Osteocyte (in vitro differentiated cells): ENCODE measurements at regions not wholly inside any gene's neighbourhood (a gene's known extent, or its start where the extent isn't known, plus 50 kb on each side); places are given as distances from the start of the nearest gene placed in this dataset.

Experiments
- DNase-seq: peaks from one replicate; pipeline ENCODE4 v3.0.0; 2021; ENCODE audit warnings: mixed read lengths; ENCODE audit not compliant: unreplicated experiment; ENCODE audit errors: extremely low spot score
- H3K27ac Mint-ChIP-seq: one replicate; pipeline ENCODE4 v1.8.0; 2021; ENCODE audit warnings: mild to moderate bottlenecking, mixed read lengths; ENCODE audit not compliant: unreplicated experiment
- H3K27me3 Mint-ChIP-seq: one replicate; pipeline ENCODE4 v1.8.0; 2021; ENCODE audit warnings: mixed read lengths; ENCODE audit not compliant: unreplicated experiment
- H3K36me3 Mint-ChIP-seq: one replicate; pipeline ENCODE4 v1.8.0; 2021; ENCODE audit warnings: mixed read lengths; ENCODE audit not compliant: unreplicated experiment
- H3K4me1 Mint-ChIP-seq: one replicate; pipeline ENCODE4 v1.8.0; 2021; ENCODE audit warnings: mixed read lengths; ENCODE audit not compliant: unreplicated experiment
- H3K4me3 Mint-ChIP-seq: one replicate; pipeline ENCODE4 v1.8.0; 2021; ENCODE audit warnings: mild to moderate bottlenecking, moderate library complexity, mixed read lengths; ENCODE audit not compliant: unreplicated experiment
- H3K9me3 Mint-ChIP-seq: one replicate; pipeline ENCODE4 v1.8.0; 2021; ENCODE audit warnings: mixed read lengths; ENCODE audit not compliant: unreplicated experiment
- CTCF ChIP-seq: fragments of 200-600 bp; sonication (generic); IDR thresholded peaks from 2 replicates; pipeline ENCODE4 v1.5.0; 2021; ENCODE audit warnings: antibody characterized with exemption, mild to moderate bottlenecking, moderate library complexity

- peaks cover 4% of the 10 kb centered on the region for H3K27me3 Mint-ChIP-seq
- no peak for TF ChIP-seq CTCF
- H3K9me3 Mint-ChIP-seq = no peaks in the 10 kb centered on the region
- H3K27ac Mint-ChIP-seq = no peak overlapping the region
- no peaks in the 10 kb centered on the region for H3K36me3 Mint-ChIP-seq
- no peak for DNase-seq
- H3K4me1 Mint-ChIP-seq = peaks cover 8% of the 10 kb centered on the region
- no peak overlapping the region for H3K4me3 Mint-ChIP-seq
These were observed 424.4 kb upstream of the RGPD4 start for GRCh38 chr2:107402330-107402729.

DNA sequence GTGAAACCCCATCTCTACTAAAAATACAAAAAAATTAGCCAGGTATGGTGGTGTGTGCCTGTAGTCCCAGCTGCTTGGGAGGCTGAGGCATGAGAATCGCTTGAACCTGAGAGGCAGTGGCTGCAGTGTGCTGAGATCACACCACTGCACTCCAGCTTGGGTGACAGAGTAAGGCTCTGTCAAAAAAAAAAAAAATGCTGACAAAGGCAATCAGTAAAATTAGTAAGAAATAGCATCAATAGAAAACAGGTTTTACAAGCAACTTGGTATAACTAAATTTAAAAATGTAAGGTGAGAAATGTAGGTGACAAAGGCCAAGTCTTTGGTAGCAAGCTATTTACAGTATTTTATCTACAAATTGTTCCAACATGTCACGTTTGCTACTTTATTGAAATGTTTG is 421.4 kb upstream of the RGPD4 start:
- H3K4me3 Mint-ChIP-seq = no peak overlapping the region
- no peaks in the 10 kb centered on the region for H3K36me3 Mint-ChIP-seq
- peaks cover 2% of the 10 kb centered on the region for H3K27me3 Mint-ChIP-seq
- H3K4me1 Mint-ChIP-seq = peaks cover 19% of the 10 kb centered on the region
- H3K9me3 Mint-ChIP-seq = no peaks in the 10 kb centered on the region
- no peak overlapping the region for H3K27ac Mint-ChIP-seq
- DNase-seq = no peak
- TF ChIP-seq CTCF = no peak

DNA sequence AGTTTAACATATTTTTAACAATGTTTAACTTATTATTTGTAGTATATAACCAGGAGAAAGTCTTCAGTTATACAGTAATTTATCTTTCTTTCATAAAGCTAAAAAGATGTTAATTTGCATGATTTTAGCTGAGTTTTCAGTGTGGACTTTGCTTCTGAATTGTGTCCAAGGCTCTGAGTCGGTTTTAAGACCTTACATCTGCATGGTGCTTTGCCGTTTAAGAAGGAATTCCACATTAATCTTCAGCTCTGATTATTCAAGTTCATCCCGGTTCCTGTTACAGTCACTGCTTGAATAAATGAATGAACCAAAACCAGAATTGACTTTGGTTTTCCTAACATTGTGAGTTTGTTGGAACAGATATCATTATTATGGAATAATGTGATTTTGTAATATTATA is 419.7 kb upstream of the RGPD4 start:
- Mint-ChIP-seq H3K9me3 (no peaks in the 10 kb centered on the region), H3K27ac (no peak overlapping the region), H3K27me3 (no peaks in the 10 kb centered on the region), H3K36me3 (no peaks in the 10 kb centered on the region), H3K4me3 (no peak overlapping the region), H3K4me1 (peaks cover 32% of the 10 kb centered on the region)
- no peak for DNase-seq
- no peak for TF ChIP-seq CTCF

GRCh38 chr2:107407974-107408373 is 418.7 kb upstream of the RGPD4 start:
- Mint-ChIP-seq H3K4me3 (no peak overlapping the region), H3K4me1 (peaks cover 40% of the 10 kb centered on the region), H3K36me3 (no peaks in the 10 kb centered on the region)

DNA sequence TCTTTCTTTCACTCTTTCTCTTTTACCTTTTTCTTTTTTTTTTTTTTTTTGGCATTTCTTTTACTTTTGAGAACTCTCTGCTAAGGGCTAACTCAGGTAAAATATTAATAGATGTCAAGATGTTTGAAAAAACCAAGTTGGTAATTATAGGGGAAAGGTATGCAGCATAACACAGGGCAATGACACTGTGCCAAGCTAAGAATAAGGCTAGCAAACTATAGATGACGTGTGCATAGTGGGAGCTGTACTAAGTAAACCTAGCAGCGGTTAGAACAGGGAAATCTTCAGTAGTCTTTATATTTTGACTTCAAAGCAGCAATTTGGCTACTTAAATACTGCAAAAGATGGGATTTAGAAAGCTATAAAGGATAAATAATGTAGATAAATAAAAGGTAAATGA is 415.4 kb upstream of the RGPD4 start:
- no peak for DNase-seq
- Mint-ChIP-seq H3K4me1 (peaks cover 51% of the 10 kb centered on the region), H3K9me3 (no peaks in the 10 kb centered on the region), H3K36me3 (no peaks in the 10 kb centered on the region), H3K27me3 (no peaks in the 10 kb centered on the region), H3K4me3 (no peak overlapping the region), H3K27ac (no peak overlapping the region)
- no peak for TF ChIP-seq CTCF

More at GRCh38 chr2:107407974-107408373, 418.7 kb upstream of the RGPD4 start:
- Mint-ChIP-seq H3K27ac (peak overlapping the region; percentile 36), H3K27me3 (no peaks in the 10 kb centered on the region), H3K9me3 (no peaks in the 10 kb centered on the region)
- DNase-seq = no peak
- TF ChIP-seq CTCF = no peak
